Neural cell (in vitro differentiated cells): ENCODE measurements at regions not wholly inside any gene's neighbourhood (a gene's known extent, or its start where the extent isn't known, plus 50 kb on each side); places are given as distances from the start of the nearest gene placed in this dataset.

Experiments
- H2AFZ ChIP-seq: fragments of 200-600, 300-800 bp; sonication (generic), shearing (Covaris generic); 2 replicates; pipeline ENCODE4 v1.6.0; 2014; ENCODE audit warnings: low read depth, mild to moderate bottlenecking, antibody characterized with exemption, low read length, moderate library complexity
- H3F3A ChIP-seq: fragments of 200-600 bp; shearing (Covaris generic); 2 replicates; pipeline ENCODE4 v1.6.1; 2016; ENCODE audit warnings: mild to moderate bottlenecking, moderate library complexity, mixed read lengths, antibody characterized with exemption, low read length; ENCODE audit not compliant: insufficient read depth, poor library complexity, severe bottlenecking
- H3K27ac ChIP-seq: fragments of 200-600, 300-800 bp; sonication (generic), shearing (Covaris generic); 2 replicates; pipeline ENCODE4 v1.5.1; 2014; ENCODE audit warnings: mild to moderate bottlenecking, low read length, moderate library complexity
- H3K27me3 ChIP-seq: fragments of 300-800, 200-600 bp; sonication (generic), shearing (Covaris generic); 2 replicates; pipeline ENCODE4 v1.6.0; 2014; ENCODE audit warnings: mild to moderate bottlenecking, low read depth, low read length, moderate library complexity; ENCODE audit not compliant: insufficient read depth
- H3K36me3 ChIP-seq: fragments of 300-800, 200-600 bp; sonication (generic), shearing (Covaris generic); 2 replicates; pipeline ENCODE4 v1.5.1; 2014; ENCODE audit warnings: mild to moderate bottlenecking, antibody characterized with exemption, low read length, moderate library complexity; ENCODE audit not compliant: insufficient read depth
- H3K4me2 ChIP-seq: fragments of 300-800, 200-600 bp; sonication (generic), shearing (Covaris generic); 2 replicates; pipeline ENCODE4 v1.6.0; 2014; ENCODE audit warnings: mild to moderate bottlenecking, low read length
- H3K4me3 ChIP-seq: fragments of 300-800, 200-600 bp; sonication (generic), shearing (Covaris generic); 2 replicates; pipeline ENCODE4 v1.5.1; 2014; ENCODE audit warnings: mild to moderate bottlenecking, low read length, moderate library complexity
- H3K79me2 ChIP-seq: fragments of 200-600 bp; shearing (Covaris generic); replicated peaks from 2 replicates; pipeline ENCODE4 v1.6.0; 2014; ENCODE audit warnings: mild to moderate bottlenecking, low read length, moderate library complexity; ENCODE audit not compliant: insufficient read depth
- H3K9ac ChIP-seq: fragments of 300-800, 200-600 bp; sonication (generic), shearing (Covaris generic); 2 replicates; pipeline ENCODE4 v1.6.1; 2016; ENCODE audit warnings: mild to moderate bottlenecking, low read length, mixed read lengths
- H3K9me2 ChIP-seq: fragments of 200-600 bp; shearing (Covaris generic); 2 replicates; pipeline ENCODE4 v1.6.1; 2016; ENCODE audit warnings: mild to moderate bottlenecking, low read length, mixed read lengths; ENCODE audit not compliant: insufficient read depth
- H3K9me3 ChIP-seq: fragments of 200-600, 300-800 bp; sonication (generic), shearing (Covaris generic); 2 replicates; pipeline ENCODE4 v1.6.1; 2016; ENCODE audit warnings: mild to moderate bottlenecking, mixed run types, low read length, moderate library complexity, mixed read lengths
- H4K20me1 ChIP-seq: fragments of 200-600 bp; shearing (Covaris generic); 2 replicates; pipeline ENCODE4 v1.6.1; 2016; ENCODE audit warnings: mild to moderate bottlenecking, mixed run types; ENCODE audit not compliant: insufficient read depth
- CTCF ChIP-seq: fragments of 450-650 bp; IDR thresholded peaks from 2 replicates; pipeline ENCODE4 v1.5.1; 2014; ENCODE audit warnings: antibody characterized with exemption, mild to moderate bottlenecking, moderate library complexity; ENCODE audit not compliant: poor library complexity, severe bottlenecking
- EP300 ChIP-seq: fragments of 450-650 bp; conservative IDR thresholded peaks from 2 replicates; pipeline ENCODE4 v1.6.1; 2014; ENCODE audit warnings: antibody characterized with exemption, mild to moderate bottlenecking, moderate library complexity; ENCODE audit not compliant: poor library complexity, severe bottlenecking
- EZH2 ChIP-seq: fragments of 200-600, 300-800 bp; shearing (Covaris generic), sonication (generic); IDR thresholded peaks from 2 replicates; pipeline ENCODE4 v1.6.1; 2014; ENCODE audit warnings: antibody characterized with exemption, low read length, borderline replicate concordance, mild to moderate bottlenecking; ENCODE audit not compliant: insufficient read depth, poor library complexity, severe bottlenecking
- MXI1 ChIP-seq: fragments of 450-650 bp; conservative IDR thresholded peaks from 2 replicates; pipeline ENCODE4 v1.6.1; 2014; ENCODE audit warnings: antibody characterized with exemption, mild to moderate bottlenecking; ENCODE audit not compliant: poor library complexity, severe bottlenecking
- POLR2AphosphoS5 ChIP-seq: IDR thresholded peaks from 2 replicates; pipeline ENCODE4 v1.6.1; 2012
- RAD21 ChIP-seq: fragments of 450-650 bp; conservative IDR thresholded peaks from 2 replicates; pipeline ENCODE4 v1.6.1; 2014; ENCODE audit warnings: antibody characterized with exemption, mild to moderate bottlenecking, moderate library complexity
- REST ChIP-seq: IDR thresholded peaks from 2 replicates; pipeline ENCODE4 v1.6.1; 2012; ENCODE audit warnings: borderline replicate concordance
- SMC3 ChIP-seq: fragments of 450-650 bp; conservative IDR thresholded peaks from 2 replicates; pipeline ENCODE4 v1.6.1; 2014; ENCODE audit warnings: antibody characterized with exemption, mild to moderate bottlenecking, moderate library complexity; ENCODE audit not compliant: poor library complexity
- TAF1 ChIP-seq: IDR thresholded peaks from 2 replicates; pipeline ENCODE4 v1.6.1; 2012; ENCODE audit warnings: low read depth

- H2AFZ ChIP-seq: peak overlapping the region; percentile 25
- TF ChIP-seq SMC3: no peak
- no peak for TF ChIP-seq RAD21
- no peak for TF ChIP-seq CTCF
- no peak for TF ChIP-seq EZH2
- no peak for TF ChIP-seq TAF1
- peak; percentile 97 for TF ChIP-seq REST
- H3K9me2 ChIP-seq: no peaks in the 10 kb centered on the region
- no peaks in the 10 kb centered on the region for H4K20me1 ChIP-seq
- H3K27ac ChIP-seq: peak overlapping the region; percentile 20
- no peaks in the 10 kb centered on the region for H3K36me3 ChIP-seq
- H3K4me3 ChIP-seq: no peak overlapping the region
- no peaks in the 10 kb centered on the region for H3K79me2 ChIP-seq
- H3K9me3 ChIP-seq: no peaks in the 10 kb centered on the region
- H3F3A ChIP-seq: no peaks in the 10 kb centered on the region
- no peaks in the 10 kb centered on the region for H3K27me3 ChIP-seq
- peak overlapping the region; percentile 26 for H3K9ac ChIP-seq
- H3K4me2 ChIP-seq: no peak overlapping the region
Measured at GRCh38 chr21:43333298-43334062, 93.5 kb downstream of the SIK1 start.

- Histone ChIP-seq H3K27ac (no peak overlapping the region), H3K27me3 (no peaks in the 10 kb centered on the region), H3F3A (no peaks in the 10 kb centered on the region), H2AFZ (no peak overlapping the region), H3K36me3 (no peaks in the 10 kb centered on the region), H3K9me3 (no peaks in the 10 kb centered on the region), H3K4me3 (no peak overlapping the region), H3K9ac (peak overlapping the region; percentile 26), H4K20me1 (no peaks in the 10 kb centered on the region), H3K9me2 (no peaks in the 10 kb centered on the region), H3K79me2 (no peaks in the 10 kb centered on the region), H3K4me2 (no peak overlapping the region)
- no peak for TF ChIP-seq MXI1
- TF ChIP-seq SMC3: no peak
- TF ChIP-seq EZH2: no peak
- no peak for TF ChIP-seq POLR2AphosphoS5
- TF ChIP-seq CTCF: no peak
- no peak for TF ChIP-seq RAD21
- no peak for TF ChIP-seq TAF1
- no peak for TF ChIP-seq EP300
- no peak for TF ChIP-seq REST
Measured at GRCh38 chr21:43332861-43333297, 94.1 kb downstream of the SIK1 start.
